Hematopoietic multipotent progenitor cell treated with erythropoietin and hydrocortisone succinate and interleukin-3 and kit ligand, for 17 days (in vitro differentiated cells): ENCODE measurements at regions not wholly inside any gene's neighbourhood (a gene's known extent, or its start where the extent isn't known, plus 50 kb on each side); places are given as distances from the start of the nearest gene placed in this dataset.
"Not testable (repeated sequence)": the region's sequence is repeated elsewhere in the genome, so short reads cannot be mapped to it uniquely, and the experiment has no call there.

ENCODE experiments used
- DNase-seq: peaks from one replicate; pipeline ENCODE4 v3.0.0-alpha.2; 2015; ENCODE audit warnings: low spot score

GRCh38 chr3:21989341-21990042, 238.5 kb upstream of the ZNF385D start:
- DNase-seq: no peak

GRCh38 chr3:21991061-21991460, 240.1 kb upstream of the ZNF385D start:
- no peak for DNase-seq

- DNase-seq: no peak
Measured at GRCh38 chr3:21995079-21995607, 244.1 kb upstream of the ZNF385D start.

- DNase-seq: no peak
Measured at GRCh38 chr3:22007368-22007767, 256.4 kb upstream of the ZNF385D start.

GRCh38 chr3:22010997-22011396, 260.0 kb upstream of the ZNF385D start:
- no peak for DNase-seq

GRCh38 chr3:22012471-22012870, 261.5 kb upstream of the ZNF385D start:
- no peak for DNase-seq

GRCh38 chr3:22013641-22014040, 262.6 kb upstream of the ZNF385D start:
- no peak for DNase-seq

GRCh38 chr3:22016197-22016596, 265.2 kb upstream of the ZNF385D start:
- no peak for DNase-seq

GRCh38 chr3:22024638-22025037, 273.6 kb upstream of the ZNF385D start:
- DNase-seq: not testable (repeated sequence)

- DNase-seq: no peak
Measured at GRCh38 chr3:22029480-22029879, 278.5 kb upstream of the ZNF385D start.

GRCh38 chr3:22039161-22039560, 288.2 kb upstream of the ZNF385D start:
- no peak for DNase-seq

- no peak for DNase-seq
Measured at GRCh38 chr3:22040150-22040549, 289.1 kb upstream of the ZNF385D start.

- DNase-seq: no peak
Measured at GRCh38 chr3:22045882-22046281, 294.9 kb upstream of the ZNF385D start.

- DNase-seq: no peak
Measured at GRCh38 chr3:22063500-22063899, 312.5 kb upstream of the ZNF385D start.

GRCh38 chr3:22068619-22069018, 317.6 kb upstream of the ZNF385D start:
- DNase-seq: no peak

- no peak for DNase-seq
Measured at GRCh38 chr3:22088204-22088603, 337.2 kb upstream of the ZNF385D start.

- no peak for DNase-seq
Measured at GRCh38 chr3:22089284-22089683, 338.3 kb upstream of the ZNF385D start.

- no peak for DNase-seq
Measured at GRCh38 chr3:22091329-22091728, 340.3 kb upstream of the ZNF385D start.

GRCh38 chr3:22098021-22098420, 347.0 kb upstream of the ZNF385D start:
- DNase-seq: no peak

- DNase-seq: no peak
Measured at GRCh38 chr3:22101351-22101750, 350.3 kb upstream of the ZNF385D start.

GRCh38 chr3:22101811-22102210, 350.8 kb upstream of the ZNF385D start:
- no peak for DNase-seq

GRCh38 chr3:22103423-22103822, 352.4 kb upstream of the ZNF385D start:
- no peak for DNase-seq

GRCh38 chr3:22106213-22106896, 355.3 kb upstream of the ZNF385D start:
- no peak for DNase-seq

GRCh38 chr3:22111226-22111625, 360.2 kb upstream of the ZNF385D start:
- DNase-seq: no peak
